ENCODE measurements at regions not wholly inside any gene's neighbourhood (a gene's known extent, or its start where the extent isn't known, plus 50 kb on each side); places are given as distances from the start of the nearest gene placed in this dataset.

- H3K36me3 ChIP-seq (ENCODE audit: control insufficient read depth in 2 of 3, insufficient read depth in 3 of 3, low read length in 3 of 3), result no peaks in the 10 kb centered on the region
- DNase-seq (no peak), FAIRE-seq (no peak)
- H3K4me1 ChIP-seq (ENCODE audit: control insufficient read depth in 2 of 3, insufficient read depth in 2 of 3, low read depth in 1 of 3, low read length in 3 of 3), result peaks cover 0 to 2% (median 0%) of the 10 kb centered on the region in 3 donors
- no peak for TF ChIP-seq CTCF (IDR thresholded peaks at IDR 0.05; ENCODE audit: borderline replicate concordance, extremely low read depth, insufficient read depth)
- peak overlapping the region in 1 of 2 donors; percentile 9 for H3K27ac ChIP-seq (ENCODE audit: low read depth in 2 of 2, low read length in 2 of 2)
- H3K9me3 ChIP-seq (ENCODE audit: control insufficient read depth in 2 of 3, insufficient read depth in 1 of 3, low read length in 3 of 3), result no peaks in the 10 kb centered on the region
- intact Hi-C loops (cut with DNase I), result no loop called here
- no peaks in the 10 kb centered on the region for H3K27me3 ChIP-seq (ENCODE audit: control insufficient read depth, insufficient read depth, low read length)
- no peak overlapping the region for H3K4me3 ChIP-seq (ENCODE audit: low read length in 3 of 3)
- no peak overlapping the region for H3K9ac ChIP-seq (ENCODE audit: low read length in 3 of 3)
Measured at GRCh38 chr3:151550642-151551041, 89.8 kb upstream of the IGSF10 start.

- Histone ChIP-seq H3K36me3 (ENCODE audit: control insufficient read depth in 2 of 3, insufficient read depth in 3 of 3, low read length in 3 of 3) (no peaks in the 10 kb centered on the region), H3K27ac (ENCODE audit: low read depth in 2 of 2, low read length in 2 of 2) (no peak overlapping the region), H3K27me3 (ENCODE audit: control insufficient read depth, insufficient read depth, low read length) (no peaks in the 10 kb centered on the region), H3K9me3 (ENCODE audit: control insufficient read depth in 2 of 3, insufficient read depth in 1 of 3, low read length in 3 of 3) (no peaks in the 10 kb centered on the region), H3K9ac (ENCODE audit: low read length in 3 of 3) (no peak overlapping the region), H3K4me3 (ENCODE audit: low read length in 3 of 3) (no peak overlapping the region), H3K4me1 (ENCODE audit: control insufficient read depth in 2 of 3, insufficient read depth in 2 of 3, low read depth in 1 of 3, low read length in 3 of 3) (no peaks in the 10 kb centered on the region)
- FAIRE-seq (peak; percentile 3), DNase-seq (no peak)
- intact Hi-C loops (cut with DNase I), result no loop called here
- no peak for TF ChIP-seq CTCF (IDR thresholded peaks at IDR 0.05; ENCODE audit: borderline replicate concordance, extremely low read depth, insufficient read depth)
Measured at GRCh38 chr3:151550025-151550618, 89.3 kb upstream of the IGSF10 start.

GRCh38 chr3:151548195-151548594 is 87.3 kb upstream of the IGSF10 start:
- TF ChIP-seq CTCF (IDR thresholded peaks at IDR 0.05; ENCODE audit: borderline replicate concordance, extremely low read depth, insufficient read depth), result no peak
- H3K4me1 ChIP-seq (ENCODE audit: control insufficient read depth in 2 of 3, insufficient read depth in 2 of 3, low read depth in 1 of 3, low read length in 3 of 3), result no peaks in the 10 kb centered on the region
- FAIRE-seq (no peak), DNase-seq (no peak)
- no peaks in the 10 kb centered on the region for H3K36me3 ChIP-seq (ENCODE audit: control insufficient read depth in 2 of 3, insufficient read depth in 3 of 3, low read length in 3 of 3)
- no peaks in the 10 kb centered on the region for H3K9me3 ChIP-seq (ENCODE audit: control insufficient read depth in 2 of 3, insufficient read depth in 1 of 3, low read length in 3 of 3)
- no peaks in the 10 kb centered on the region for H3K27me3 ChIP-seq (ENCODE audit: control insufficient read depth, insufficient read depth, low read length)
- no peak overlapping the region for H3K4me3 ChIP-seq (ENCODE audit: low read length in 3 of 3)
- H3K9ac ChIP-seq (ENCODE audit: low read length in 3 of 3), result no peak overlapping the region
- intact Hi-C loops (cut with DNase I), result no loop called here
- no peak overlapping the region for H3K27ac ChIP-seq (ENCODE audit: low read depth in 2 of 2, low read length in 2 of 2)

GRCh38 chr3:151544164-151544548 is 83.3 kb upstream of the IGSF10 start:
- no peaks in the 10 kb centered on the region for H3K9me3 ChIP-seq (ENCODE audit: control insufficient read depth in 2 of 3, insufficient read depth in 1 of 3, low read length in 3 of 3)
- H3K27me3 ChIP-seq (ENCODE audit: control insufficient read depth, insufficient read depth, low read length), result no peaks in the 10 kb centered on the region
- FAIRE-seq (no peak), DNase-seq (no peak)
- no peaks in the 10 kb centered on the region for H3K4me1 ChIP-seq (ENCODE audit: control insufficient read depth in 2 of 3, insufficient read depth in 2 of 3, low read depth in 1 of 3, low read length in 3 of 3)
- no peak overlapping the region for H3K4me3 ChIP-seq (ENCODE audit: low read length in 3 of 3)
- TF ChIP-seq CTCF (IDR thresholded peaks at IDR 0.05; ENCODE audit: borderline replicate concordance, extremely low read depth, insufficient read depth), result no peak
- no peak overlapping the region for H3K27ac ChIP-seq (ENCODE audit: low read depth in 2 of 2, low read length in 2 of 2)
- H3K9ac ChIP-seq (ENCODE audit: low read length in 3 of 3), result no peak overlapping the region
- no peaks in the 10 kb centered on the region for H3K36me3 ChIP-seq (ENCODE audit: control insufficient read depth in 2 of 3, insufficient read depth in 3 of 3, low read length in 3 of 3)
- intact Hi-C loops (cut with DNase I), result no loop called here

Measured in kidney (tissue), 13 donors.